H7 (cell line): ENCODE measurements at regions not wholly inside any gene's neighbourhood (a gene's known extent, or its start where the extent isn't known, plus 50 kb on each side); places are given as distances from the start of the nearest gene placed in this dataset.
A peak's percentile ranks its signal among the peaks of the same experiment; 100 is the strongest.
"Not testable (repeated sequence)": the region's sequence is repeated elsewhere in the genome, so short reads cannot be mapped to it uniquely, and the experiment has no call there.

Source experiments
- DNase-seq: peaks from one replicate; pipeline ENCODE4 v3.0.0; 2012
- H3K27me3 ChIP-seq: 2 replicates; pipeline ENCODE4 v1.6.0; 2011; ENCODE audit warnings: mild to moderate bottlenecking, low read length; ENCODE audit not compliant: control insufficient read depth, insufficient read depth
- H3K36me3 ChIP-seq: replicated peaks from 2 replicates; pipeline ENCODE4 v1.5.1; 2011; ENCODE audit warnings: low read length; ENCODE audit not compliant: control insufficient read depth, insufficient read depth
- H3K4me3 ChIP-seq: 2 replicates; pipeline ENCODE4 v1.5.1; 2011; ENCODE audit warnings: low read depth, mild to moderate bottlenecking, control low read depth, low read length, moderate library complexity; ENCODE audit not compliant: insufficient read depth

GRCh38 chr15:36449084-36449661 is 130.3 kb upstream of the CDIN1 start:
- no peak for DNase-seq
- no peak overlapping the region for H3K4me3 ChIP-seq

GRCh38 chr15:36449662-36450145 is 129.7 kb upstream of the CDIN1 start:
- DNase-seq, result no peak
- H3K27me3 ChIP-seq, result no peaks in the 10 kb centered on the region
- no peak overlapping the region for H3K4me3 ChIP-seq
- H3K36me3 ChIP-seq, result no peaks in the 10 kb centered on the region

More at GRCh38 chr15:36449084-36449661, 130.3 kb upstream of the CDIN1 start:
- Histone ChIP-seq H3K27me3 (no peaks in the 10 kb centered on the region), H3K36me3 (no peaks in the 10 kb centered on the region)

GRCh38 chr15:36454244-36454643 is 125.2 kb upstream of the CDIN1 start:
- DNase-seq, H3K27me3 ChIP-seq, H3K36me3 ChIP-seq, H3K4me3 ChIP-seq: not testable (repeated sequence)

- Histone ChIP-seq H3K36me3 (no peaks in the 10 kb centered on the region), H3K4me3 (no peak overlapping the region), H3K27me3 (no peaks in the 10 kb centered on the region)
- no peak for DNase-seq
Observed at GRCh38 chr15:36458411-36458810, 121.0 kb upstream of the CDIN1 start.

GRCh38 chr15:36465304-36465703 is 114.1 kb upstream of the CDIN1 start:
- Histone ChIP-seq H3K27me3 (no peaks in the 10 kb centered on the region), H3K36me3 (no peaks in the 10 kb centered on the region), H3K4me3 (no peak overlapping the region)
- DNase-seq, result no peak

GRCh38 chr15:36468746-36469145 is 110.7 kb upstream of the CDIN1 start:
- Histone ChIP-seq H3K36me3 (no peaks in the 10 kb centered on the region), H3K27me3 (no peaks in the 10 kb centered on the region), H3K4me3 (no peak overlapping the region)
- no peak for DNase-seq

- no peak for DNase-seq
- H3K36me3 ChIP-seq, result no peaks in the 10 kb centered on the region
- H3K27me3 ChIP-seq, result no peaks in the 10 kb centered on the region
- no peak overlapping the region for H3K4me3 ChIP-seq
Observed at GRCh38 chr15:36469311-36469966, 110.0 kb upstream of the CDIN1 start.

- no peak overlapping the region for H3K4me3 ChIP-seq
- no peak for DNase-seq
Observed at GRCh38 chr15:36472672-36473071, 106.8 kb upstream of the CDIN1 start.

GRCh38 chr15:36478561-36478960 is 100.9 kb upstream of the CDIN1 start:
- H3K36me3 ChIP-seq, result no peaks in the 10 kb centered on the region
- no peak overlapping the region for H3K4me3 ChIP-seq
- H3K27me3 ChIP-seq, result no peaks in the 10 kb centered on the region
- DNase-seq, result no peak

More at GRCh38 chr15:36472672-36473071, 106.8 kb upstream of the CDIN1 start:
- H3K36me3 ChIP-seq, result no peaks in the 10 kb centered on the region
- H3K27me3 ChIP-seq, result no peaks in the 10 kb centered on the region

- no peak overlapping the region for H3K4me3 ChIP-seq
- no peaks in the 10 kb centered on the region for H3K36me3 ChIP-seq
- no peaks in the 10 kb centered on the region for H3K27me3 ChIP-seq
- DNase-seq, result peak; percentile 22
Observed at GRCh38 chr15:36479200-36479896, 100.1 kb upstream of the CDIN1 start.

GRCh38 chr15:36481156-36481555 is 98.3 kb upstream of the CDIN1 start:
- Histone ChIP-seq H3K36me3 (no peaks in the 10 kb centered on the region), H3K4me3 (no peak overlapping the region), H3K27me3 (no peaks in the 10 kb centered on the region)
- no peak for DNase-seq

GRCh38 chr15:36483409-36483808 is 96.0 kb upstream of the CDIN1 start:
- Histone ChIP-seq H3K4me3 (no peak overlapping the region), H3K27me3 (no peaks in the 10 kb centered on the region), H3K36me3 (no peaks in the 10 kb centered on the region)
- DNase-seq, result no peak

- Histone ChIP-seq H3K4me3 (no peak overlapping the region), H3K36me3 (no peaks in the 10 kb centered on the region), H3K27me3 (no peaks in the 10 kb centered on the region)
- no peak for DNase-seq
Observed at GRCh38 chr15:36484038-36484778, 95.2 kb upstream of the CDIN1 start.

GRCh38 chr15:36491912-36492311 is 87.5 kb upstream of the CDIN1 start:
- Histone ChIP-seq H3K4me3 (no peak overlapping the region), H3K36me3 (no peaks in the 10 kb centered on the region), H3K27me3 (no peaks in the 10 kb centered on the region)
- no peak for DNase-seq
